DMS53 treated with DMSO at 0.1 percent for 48 hours (cell line): ENCODE measurements at regions not wholly inside any gene's neighbourhood (a gene's known extent, or its start where the extent isn't known, plus 50 kb on each side); places are given as distances from the start of the nearest gene placed in this dataset.
"Not testable (repeated sequence)": the region's sequence is repeated elsewhere in the genome, so short reads cannot be mapped to it uniquely, and the experiment has no call there.

ENCODE experiments used
- DNase-seq: peaks from one replicate; lab custom pipeline; 2025; ENCODE audit not compliant: unreplicated experiment; lab: John Stamatoyannopoulos, UW

- DNase-seq: no peak
Observed at GRCh38 chr4:134145369-134145768, 56.2 kb downstream of the PABPC4L start.

- DNase-seq: no peak
Observed at GRCh38 chr4:134144337-134144736, 57.3 kb downstream of the PABPC4L start.

- DNase-seq: no peak
Observed at GRCh38 chr4:134141728-134142127, 59.9 kb downstream of the PABPC4L start.

- no peak for DNase-seq
Observed at GRCh38 chr4:134139188-134139587, 62.4 kb downstream of the PABPC4L start.

GRCh38 chr4:134132086-134132783 is 69.4 kb downstream of the PABPC4L start:
- DNase-seq: no peak

GRCh38 chr4:134126955-134127354 is 74.6 kb downstream of the PABPC4L start:
- no peak for DNase-seq

GRCh38 chr4:134126000-134126560 is 75.5 kb downstream of the PABPC4L start:
- DNase-seq: no peak

- DNase-seq: no peak
Observed at GRCh38 chr4:134122903-134123302, 78.7 kb downstream of the PABPC4L start.

GRCh38 chr4:134117392-134118183 is 84.0 kb downstream of the PABPC4L start:
- no peak for DNase-seq

GRCh38 chr4:134089885-134090284 is 111.7 kb downstream of the PABPC4L start:
- no peak for DNase-seq

- no peak for DNase-seq
Observed at GRCh38 chr4:134085496-134085895, 116.1 kb downstream of the PABPC4L start.

GRCh38 chr4:134079085-134079484 is 122.5 kb downstream of the PABPC4L start:
- not testable (repeated sequence) for DNase-seq

GRCh38 chr4:134078230-134078914 is 123.2 kb downstream of the PABPC4L start:
- no peak for DNase-seq

GRCh38 chr4:134073711-134074110 is 127.9 kb downstream of the PABPC4L start:
- DNase-seq: no peak

- no peak for DNase-seq
Observed at GRCh38 chr4:134072137-134072536, 129.5 kb downstream of the PABPC4L start.

- DNase-seq: no peak
Observed at GRCh38 chr4:134070174-134070573, 131.4 kb downstream of the PABPC4L start.

GRCh38 chr4:134057356-134057755 is 144.2 kb downstream of the PABPC4L start:
- no peak for DNase-seq

GRCh38 chr4:134046221-134046620 is 155.4 kb downstream of the PABPC4L start:
- not testable (repeated sequence) for DNase-seq

- DNase-seq: no peak
Observed at GRCh38 chr4:134045411-134045810, 156.2 kb downstream of the PABPC4L start.

- no peak for DNase-seq
Observed at GRCh38 chr4:134043266-134043665, 158.3 kb downstream of the PABPC4L start.

- DNase-seq: no peak
Observed at GRCh38 chr4:134028421-134028820, 173.2 kb downstream of the PABPC4L start.
